HG02938 (cell line): ENCODE measurements at regions not wholly inside any gene's neighbourhood (a gene's known extent, or its start where the extent isn't known, plus 50 kb on each side); places are given as distances from the start of the nearest gene placed in this dataset.
"Not testable (repeated sequence)": the region's sequence is repeated elsewhere in the genome, so short reads cannot be mapped to it uniquely, and the experiment has no call there.

Experiments used
- ATAC-seq: cut with Tn5 transposase; IDR thresholded peaks from one replicate; pipeline ENCODE4 v1.9.1; 2021; ENCODE audit warnings: mild to moderate bottlenecking, moderate library complexity; ENCODE audit not compliant: unreplicated experiment

DNA sequence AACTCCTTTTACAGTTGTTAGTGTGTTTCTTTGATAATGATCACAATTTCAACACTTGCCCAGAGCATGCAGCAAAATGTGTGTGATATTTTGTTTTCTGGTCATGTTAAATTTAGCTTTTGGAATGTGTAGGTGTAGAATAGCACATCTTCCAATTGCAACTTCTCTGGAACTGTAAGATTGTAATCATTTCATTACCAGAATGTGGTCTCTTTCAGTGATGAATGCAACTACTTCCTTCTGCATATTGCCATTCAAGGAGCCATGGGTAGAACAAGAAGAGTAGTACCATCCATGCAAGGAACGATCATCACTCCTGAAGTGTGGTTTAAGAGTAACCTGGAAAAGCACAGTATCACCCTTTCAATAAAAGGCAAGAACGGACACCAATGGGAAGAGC lies 548.8 kb upstream of the ZNF804A start:
- no peak for ATAC-seq

DNA sequence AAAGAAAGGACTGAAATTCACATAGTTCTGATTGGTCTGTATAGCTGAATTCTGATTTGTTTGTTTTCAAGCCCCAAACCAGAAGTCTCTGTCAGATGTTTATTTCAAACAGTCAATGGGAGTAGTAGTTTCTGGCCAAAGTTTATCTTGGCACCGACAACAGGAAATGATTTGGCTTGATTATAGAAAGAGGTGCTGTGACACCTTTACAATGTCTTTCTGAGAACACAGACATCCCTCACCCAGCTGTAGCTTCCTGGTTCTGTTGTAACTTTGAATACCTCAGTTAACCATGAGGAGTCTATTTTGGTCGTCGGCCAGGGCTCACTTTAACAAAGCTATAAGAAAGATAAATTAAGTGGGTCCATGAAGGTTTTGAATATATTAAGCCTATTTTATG lies 545.0 kb upstream of the ZNF804A start:
- no peak for ATAC-seq

DNA sequence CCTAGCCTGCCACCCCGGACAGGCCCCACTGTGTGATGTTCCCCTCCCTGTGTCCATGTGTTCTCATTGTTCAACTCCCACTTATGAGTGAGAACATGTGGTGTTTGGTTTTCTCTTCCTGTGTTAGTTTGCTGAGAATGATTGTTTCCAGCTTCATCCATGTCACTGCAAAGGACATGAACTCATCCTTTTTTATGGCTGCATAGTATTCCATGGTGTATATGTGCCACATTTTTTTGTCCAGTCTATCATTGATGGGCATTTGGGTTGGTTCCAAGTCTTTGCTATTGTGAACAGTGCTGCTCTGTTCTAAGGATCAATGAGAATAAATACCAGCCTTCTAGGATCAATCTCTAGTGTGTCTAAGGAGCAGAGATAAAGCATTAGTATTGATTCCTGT lies 543.9 kb upstream of the ZNF804A start:
- ATAC-seq, result not testable (repeated sequence)

DNA sequence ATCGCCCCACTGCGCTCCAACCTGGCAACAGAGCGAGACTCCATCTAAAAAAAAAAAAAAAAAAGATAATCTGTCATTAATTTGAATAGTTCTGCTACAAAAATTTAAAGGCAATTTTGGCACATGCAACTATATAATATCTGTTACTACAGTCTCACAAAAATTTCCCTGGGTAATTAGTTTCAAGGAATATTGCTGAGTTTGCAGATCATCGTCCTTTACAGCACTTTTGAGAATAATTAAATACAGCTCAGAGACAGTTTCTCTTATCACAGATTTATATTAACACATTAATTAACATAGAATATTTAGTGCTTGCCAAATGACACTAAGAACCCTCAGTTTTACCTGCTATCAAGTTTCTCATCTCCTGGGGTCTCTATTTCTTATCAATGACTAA lies 540.4 kb upstream of the ZNF804A start:
- ATAC-seq, result no peak

DNA sequence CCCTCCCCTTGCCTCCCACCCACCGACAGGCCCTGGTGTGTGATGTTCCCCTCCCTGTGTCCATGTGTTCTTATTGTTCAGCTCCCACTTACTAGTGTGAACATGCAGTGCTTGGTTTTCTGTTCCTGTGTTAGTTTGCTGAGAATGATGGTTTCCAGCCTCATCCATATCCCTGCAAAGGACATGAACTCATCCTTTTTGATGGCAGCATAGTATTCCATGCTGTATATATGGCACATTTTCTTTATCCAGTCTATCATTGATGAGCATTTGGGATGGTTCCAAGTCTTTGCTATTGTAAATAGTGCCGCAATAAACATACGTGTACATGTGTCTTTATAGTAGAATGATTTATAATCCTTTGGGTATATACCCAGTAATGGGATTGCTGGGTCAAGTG lies 538.1 kb upstream of the ZNF804A start:
- ATAC-seq, result not testable (repeated sequence)

DNA sequence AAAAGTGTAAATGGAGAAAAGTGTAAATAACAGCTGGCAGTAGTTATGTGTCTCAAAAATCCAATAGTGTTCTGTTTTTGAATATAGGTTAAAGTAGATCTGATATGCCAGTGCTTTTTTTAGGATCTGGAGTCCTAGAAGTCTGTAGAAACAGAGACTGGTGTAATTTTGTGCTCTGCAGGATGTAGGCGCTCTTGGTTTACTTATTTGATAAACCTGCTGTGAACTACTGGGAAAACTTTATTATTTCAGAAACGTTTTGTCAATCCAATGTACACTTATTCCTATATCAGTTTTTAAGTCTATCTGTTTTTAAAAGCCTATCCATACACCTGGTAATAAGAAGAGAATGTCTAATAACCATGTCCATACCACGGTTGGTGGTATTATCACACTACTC lies 530.8 kb upstream of the ZNF804A start:
- ATAC-seq, result no peak

DNA sequence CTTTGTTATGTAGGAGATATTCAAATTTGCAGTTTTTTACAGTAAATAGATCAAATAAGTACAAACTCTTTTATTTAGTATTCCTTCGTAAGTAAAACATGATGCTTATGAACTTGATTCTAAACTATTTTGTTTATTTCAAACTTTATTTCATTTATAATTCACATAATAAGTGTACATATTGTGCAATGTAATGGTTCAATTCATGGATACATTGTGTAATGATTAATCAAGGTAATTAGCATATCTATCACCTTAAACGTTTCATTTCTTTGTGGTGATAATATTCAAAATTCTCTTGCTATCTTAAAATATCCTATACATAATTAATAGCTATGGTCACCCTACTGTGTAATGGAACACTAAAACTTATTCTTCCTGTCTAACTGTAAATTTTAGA lies 525.9 kb upstream of the ZNF804A start:
- ATAC-seq, result no peak

DNA sequence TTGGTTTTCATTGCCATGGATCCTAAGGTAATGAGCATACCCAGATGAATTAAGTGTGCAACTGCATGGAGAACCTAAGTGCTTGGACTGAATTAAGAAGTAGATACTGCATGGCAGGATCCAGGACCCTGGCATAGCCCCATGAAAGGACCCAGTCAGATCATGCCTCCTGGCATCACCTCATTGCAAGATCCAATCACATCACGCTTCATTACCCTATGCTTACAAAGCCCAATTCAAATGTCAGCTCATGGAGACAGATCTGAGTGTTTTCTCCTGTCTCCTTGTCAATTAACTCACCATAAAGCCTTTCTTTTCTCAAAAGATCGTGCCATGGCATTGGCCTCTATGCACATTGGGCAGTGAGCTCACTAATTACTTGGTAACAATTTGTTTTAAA lies 519.8 kb upstream of the ZNF804A start:
- no peak for ATAC-seq

DNA sequence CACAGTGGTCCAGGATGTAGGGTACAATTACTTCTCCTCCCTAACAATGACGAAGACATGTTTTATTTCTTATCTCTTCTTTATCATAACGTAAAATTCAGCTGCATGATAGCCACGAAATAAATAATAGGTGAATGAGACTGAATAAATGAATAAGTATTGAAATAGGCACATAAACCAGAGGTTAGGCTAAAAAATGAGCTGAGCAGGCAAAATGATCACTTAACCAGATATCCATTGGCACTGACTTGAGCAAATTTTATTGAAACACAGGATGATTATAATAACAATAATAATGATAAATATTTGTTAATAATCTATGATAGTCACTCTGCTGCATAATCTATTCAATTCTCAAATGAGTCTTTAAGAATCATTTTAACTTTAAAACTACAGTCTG lies 506.9 kb upstream of the ZNF804A start:
- no peak for ATAC-seq

DNA sequence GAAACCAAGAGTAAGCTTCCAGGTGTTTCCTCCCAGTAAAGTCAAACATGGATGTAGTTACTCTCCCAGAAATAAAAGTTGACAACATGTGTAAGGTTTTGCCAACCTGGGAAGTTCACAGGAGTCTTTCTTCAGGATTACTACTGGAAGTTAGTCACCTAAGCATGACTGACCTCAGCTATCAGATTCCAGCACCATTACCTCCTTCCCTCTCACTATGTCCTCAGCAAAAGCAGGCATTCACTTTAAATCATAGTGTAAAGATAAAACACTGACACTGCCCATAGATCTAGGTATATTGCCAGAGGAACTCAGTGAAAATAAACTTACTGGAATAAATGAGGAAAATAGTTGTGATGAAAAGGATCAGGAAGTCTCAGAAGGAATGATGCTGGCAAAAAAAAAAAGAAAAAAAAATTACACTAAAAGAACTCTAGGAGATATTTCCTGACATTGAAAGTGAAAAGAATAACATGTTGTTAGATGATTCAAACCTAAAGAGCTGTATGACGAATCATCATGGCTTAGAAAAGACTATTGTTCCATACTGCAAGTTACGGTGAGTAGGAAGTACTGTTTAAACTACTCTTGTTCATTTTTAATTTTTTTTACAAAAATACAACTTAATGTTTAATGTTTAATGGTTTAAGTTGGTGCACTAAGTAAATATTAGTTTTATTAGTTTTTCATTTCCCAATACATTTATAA lies 484.5 kb upstream of the ZNF804A start:
- ATAC-seq, result no peak

DNA sequence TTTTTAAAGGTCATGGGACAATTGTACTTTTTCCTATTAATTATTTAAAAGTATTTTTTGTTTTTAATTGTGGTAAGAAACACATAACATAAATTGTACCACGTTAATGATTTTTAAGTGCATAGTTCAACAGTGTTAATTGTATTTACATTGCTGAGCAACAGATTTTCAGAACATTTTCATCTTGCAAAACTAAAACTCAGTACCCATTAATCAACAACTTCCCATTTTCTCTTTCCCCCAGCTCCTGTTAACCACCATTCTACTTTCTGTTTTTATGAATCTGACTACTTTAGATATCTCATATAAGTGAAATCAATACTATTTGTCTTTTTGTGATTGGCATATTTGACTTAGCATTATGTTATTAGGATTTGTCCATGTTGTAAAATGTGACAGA lies 483.9 kb upstream of the ZNF804A start:
- no peak for ATAC-seq

DNA sequence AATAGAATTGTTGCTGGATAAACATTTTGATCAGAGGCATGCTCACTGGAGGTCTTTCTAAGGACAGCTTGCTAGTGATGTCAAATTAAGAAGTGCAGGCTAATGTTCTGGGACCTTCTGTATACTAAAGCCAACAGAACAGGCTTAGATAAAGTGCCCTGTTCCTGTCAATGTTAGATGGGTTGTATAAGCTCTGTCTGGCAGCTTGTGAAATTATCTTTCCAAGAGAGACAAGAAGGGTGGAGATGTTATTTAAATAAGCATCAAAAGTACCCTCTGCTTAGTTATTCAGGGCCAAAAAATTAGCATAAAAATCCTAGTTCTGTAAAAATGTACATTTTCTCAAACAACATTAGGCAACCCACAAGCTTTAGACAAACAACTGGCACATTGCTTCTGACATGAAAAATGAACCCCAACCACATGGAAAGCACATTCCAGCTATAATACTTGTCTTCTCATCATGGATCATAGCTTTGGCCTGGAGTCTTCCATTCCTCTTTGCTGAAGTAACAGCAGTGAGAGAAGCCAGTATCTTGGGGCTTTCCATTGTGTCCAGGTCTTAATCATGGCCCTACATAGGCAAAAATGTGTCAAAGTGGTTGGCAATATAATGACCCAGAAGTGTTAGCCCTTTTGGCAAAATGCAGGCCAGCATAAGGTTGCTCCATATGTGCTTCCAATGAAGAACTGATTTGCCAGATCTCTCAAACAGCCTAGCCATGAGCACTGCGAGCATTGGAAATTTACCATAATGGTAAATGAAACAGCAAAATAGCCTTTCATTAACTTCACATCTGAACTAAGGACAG lies 478.1 kb upstream of the ZNF804A start:
- ATAC-seq, result no peak

DNA sequence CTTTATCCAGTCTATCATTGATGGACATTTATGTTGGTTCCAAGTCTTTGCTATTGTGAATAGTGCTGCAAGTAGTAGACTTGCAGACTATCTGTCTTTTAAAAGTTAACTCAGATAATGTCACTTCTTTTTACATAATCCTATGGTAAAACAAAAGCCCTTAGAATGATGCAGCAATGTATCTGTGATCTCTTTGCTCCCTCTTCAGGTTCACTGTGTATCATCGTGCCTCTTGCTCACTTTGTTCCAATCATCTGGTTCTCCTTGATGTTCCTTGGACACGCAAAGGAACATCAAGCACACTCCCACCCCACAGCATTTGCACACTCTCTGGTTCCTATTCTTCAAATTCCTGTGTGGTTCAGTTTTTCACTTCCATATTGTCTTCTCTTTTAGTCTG lies 472.5 kb upstream of the ZNF804A start:
- no peak for ATAC-seq

DNA sequence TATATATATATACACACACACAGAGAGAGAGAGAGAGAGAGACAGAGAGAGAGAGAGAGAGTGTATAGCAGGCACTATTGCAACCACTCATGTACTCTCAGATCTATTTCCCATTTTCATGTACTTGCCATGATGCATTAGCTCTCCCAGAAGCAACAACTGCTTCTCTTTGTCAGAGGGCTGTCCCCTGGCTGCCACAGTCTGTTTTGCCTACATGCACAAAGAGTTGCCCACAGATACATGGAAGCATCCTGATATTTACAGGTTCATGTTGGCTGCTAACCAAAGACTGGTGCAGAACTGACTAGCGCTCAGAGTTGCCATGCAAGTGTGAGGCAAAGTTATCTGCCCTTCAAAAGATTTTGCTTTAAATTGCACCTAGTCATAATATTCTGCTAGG lies 469.3 kb upstream of the ZNF804A start:
- ATAC-seq, result no peak

DNA sequence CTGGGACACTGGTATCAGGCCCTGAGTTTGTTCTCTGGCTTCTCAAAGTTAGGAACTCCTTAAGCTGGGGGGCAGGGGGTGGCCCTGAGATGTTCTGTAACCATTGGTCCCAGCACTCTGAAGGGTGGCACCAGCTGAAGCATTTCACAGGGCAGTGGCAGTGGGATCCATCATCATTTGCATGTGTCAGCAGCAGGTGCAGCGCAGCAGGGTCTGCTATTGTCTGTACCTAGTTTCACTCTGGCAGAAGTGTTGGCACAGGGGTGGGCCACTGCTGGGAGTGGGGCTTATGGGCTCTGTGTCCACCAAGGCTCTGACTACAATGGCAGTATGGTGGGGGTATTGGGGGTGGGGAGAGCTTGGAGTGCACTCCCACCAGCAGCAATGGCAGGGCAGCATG lies 460.4 kb upstream of the ZNF804A start:
- no peak for ATAC-seq

DNA sequence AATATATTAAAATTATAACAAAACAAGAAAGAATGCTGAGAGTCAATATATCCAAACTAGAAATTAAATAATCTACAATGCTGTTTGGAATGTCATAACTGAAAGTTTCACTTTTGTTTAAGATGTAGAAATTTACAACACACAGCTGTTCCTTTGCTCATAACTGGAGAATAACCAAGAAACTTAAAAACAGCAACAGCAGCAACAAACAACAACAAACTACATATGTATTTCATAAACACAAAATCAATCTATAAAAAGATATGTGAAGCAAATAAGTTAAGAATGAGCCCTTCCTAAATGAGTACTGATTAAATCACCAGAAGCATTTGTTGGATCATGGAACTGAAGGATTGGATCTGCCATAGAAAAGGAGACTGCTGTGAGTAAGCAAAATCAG lies 456.5 kb upstream of the ZNF804A start:
- ATAC-seq, result no peak

DNA sequence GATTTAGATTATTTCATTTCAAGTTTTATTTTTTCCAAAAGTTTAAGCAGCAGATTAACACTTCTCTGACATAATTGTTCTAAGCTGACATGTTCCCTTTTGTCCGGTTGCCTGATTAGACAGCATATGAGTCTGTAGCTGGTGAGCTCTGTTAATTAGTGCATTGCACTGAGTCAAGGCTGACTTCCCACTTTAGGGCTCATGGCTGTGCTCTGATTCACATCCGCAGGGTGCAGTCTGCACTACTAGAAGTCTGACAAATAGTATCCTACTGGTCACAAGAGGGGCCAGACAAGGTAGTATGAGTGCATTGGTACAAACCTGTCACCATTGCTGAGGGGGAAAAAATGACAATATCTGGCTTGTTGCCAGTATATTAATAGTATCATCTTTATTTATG lies 443.9 kb upstream of the ZNF804A start:
- no peak for ATAC-seq

DNA sequence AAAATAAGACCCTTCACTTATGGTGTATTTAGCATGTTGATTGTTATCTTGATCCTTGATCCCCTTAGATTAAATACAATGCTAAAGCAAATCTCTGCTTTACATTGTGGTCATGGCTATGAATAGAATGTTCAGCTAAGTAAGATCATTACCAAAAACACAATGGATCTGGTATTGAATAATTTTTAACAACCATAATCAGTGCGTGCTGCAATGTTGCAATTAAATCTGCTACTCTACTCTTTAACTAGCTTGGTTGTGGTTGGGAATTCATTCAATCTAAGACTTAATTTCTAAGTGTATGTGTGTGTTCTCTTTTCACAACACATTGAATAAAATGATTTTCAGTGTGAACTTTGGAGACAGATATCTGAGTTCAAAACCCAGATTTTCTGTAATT lies 442.5 kb upstream of the ZNF804A start:
- no peak for ATAC-seq

DNA sequence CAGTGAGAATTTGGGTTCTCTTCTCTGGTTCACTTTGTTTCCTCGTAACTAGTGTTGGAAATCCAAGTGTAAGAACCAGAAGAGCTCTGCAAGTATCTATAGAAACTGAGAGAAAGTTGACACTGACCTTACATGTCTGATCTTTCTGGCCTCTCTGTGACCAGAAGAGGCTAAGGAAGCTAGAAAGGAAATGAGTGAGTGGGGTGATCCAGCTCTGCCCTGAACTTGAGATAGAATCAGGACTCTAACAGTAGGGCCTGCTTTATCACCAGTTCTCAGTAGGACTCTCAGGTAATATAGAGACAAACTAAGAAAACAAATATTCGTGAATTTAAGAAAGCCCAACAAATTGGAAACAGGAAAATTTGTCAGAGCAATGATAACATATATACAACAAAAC lies 441.2 kb upstream of the ZNF804A start:
- ATAC-seq, result no peak

DNA sequence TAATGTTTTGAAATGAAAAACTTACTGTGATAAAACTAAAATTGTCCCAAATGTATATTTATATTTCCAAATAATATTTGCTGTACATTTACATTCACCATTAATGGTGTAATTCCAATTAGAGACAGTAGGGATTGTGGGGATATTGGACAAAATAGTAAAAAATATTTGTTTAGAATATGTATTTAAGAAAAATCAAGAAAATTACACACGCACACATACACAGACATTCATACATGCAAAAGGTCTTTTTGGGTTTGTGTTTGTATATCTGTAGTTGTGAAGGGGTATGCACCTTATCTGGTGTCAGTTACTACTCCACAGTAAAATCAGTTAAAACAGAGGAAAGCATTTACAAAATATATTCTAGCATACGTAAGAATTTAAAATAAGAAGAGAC lies 435.9 kb upstream of the ZNF804A start:
- ATAC-seq, result no peak

DNA sequence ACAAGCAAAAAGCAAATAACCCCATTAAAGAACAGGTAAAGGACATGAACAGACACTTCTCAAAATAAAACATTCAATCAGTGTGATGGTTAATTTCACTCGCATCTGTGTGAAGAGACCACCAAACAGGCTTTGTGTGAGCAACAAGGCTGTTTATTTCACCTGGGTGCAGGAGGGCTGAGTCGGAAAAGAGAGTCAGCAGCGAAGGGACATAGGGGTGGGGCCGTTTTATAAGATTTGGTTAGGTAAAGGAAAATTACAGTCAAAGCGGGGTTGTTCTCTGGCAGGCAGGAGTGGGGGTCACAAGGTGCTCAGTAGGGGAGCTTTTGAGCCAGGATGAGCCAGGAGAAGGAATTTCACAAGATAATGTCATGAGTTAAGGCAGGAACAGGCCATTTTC lies 429.5 kb upstream of the ZNF804A start:
- ATAC-seq, result not testable (repeated sequence)

DNA sequence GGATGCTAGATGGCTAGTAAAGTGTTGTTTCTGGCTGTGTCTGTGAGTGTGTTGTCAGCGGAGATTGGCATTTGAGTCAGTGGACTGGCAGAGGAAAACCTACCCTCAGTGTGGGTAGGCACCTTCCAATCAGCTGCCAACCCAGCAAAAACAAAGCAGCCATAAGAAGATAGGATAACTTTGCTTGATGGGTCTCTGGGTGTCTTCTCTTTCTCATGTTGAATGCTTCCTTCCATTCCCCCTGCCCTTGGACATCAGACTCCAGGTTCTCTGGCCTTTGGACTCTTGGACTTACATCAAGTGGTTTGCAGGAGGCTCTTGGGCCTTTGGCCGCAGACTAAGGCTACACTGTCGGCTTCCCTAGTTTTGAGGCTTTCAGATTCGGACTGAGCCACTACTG lies 429.0 kb upstream of the ZNF804A start:
- ATAC-seq, result no peak
